ENCODE measurements at regions not wholly inside any gene's neighbourhood (a gene's known extent, or its start where the extent isn't known, plus 50 kb on each side); places are given as distances from the start of the nearest gene placed in this dataset.

DNA sequence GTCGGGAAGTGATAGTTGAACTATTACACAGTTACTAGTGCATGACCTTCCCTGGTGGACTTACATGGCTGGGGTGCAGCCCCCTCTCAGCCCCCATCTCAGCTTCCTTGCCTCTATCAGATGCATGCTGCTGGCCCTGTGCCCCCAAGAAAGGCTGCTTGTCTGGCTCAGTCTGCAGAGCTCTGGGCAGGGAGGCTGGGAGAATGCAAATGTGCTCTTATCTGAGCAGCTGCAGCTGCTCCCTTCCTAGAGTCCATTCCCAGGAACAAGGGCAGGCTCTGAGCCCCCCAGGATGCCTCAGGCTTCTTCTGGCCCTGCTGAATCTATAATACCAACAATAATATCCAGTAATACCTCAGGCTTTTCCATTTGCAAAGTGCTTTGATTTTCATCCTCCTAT, 218.1 kb upstream of the SRRM4 start:
- TF ChIP-seq POLR2A (IDR thresholded peaks at IDR 0.05) (no peak), CTCF (IDR thresholded peaks at IDR 0.05) (no peak)

All from sigmoid colon (tissue), 3 donors.